Panc1 (cell line): ENCODE measurements at regions not wholly inside any gene's neighbourhood (a gene's known extent, or its start where the extent isn't known, plus 50 kb on each side); places are given as distances from the start of the nearest gene placed in this dataset.

Experiments
- ATAC-seq: fragments of 200-7000 bp; cut with Tn5 transposase; 2 replicates; pipeline ENCODE4 v1.9.1; 2020; ENCODE audit warnings: mild to moderate bottlenecking, moderate library complexity
- BruUV-seq: library from RNA; stranded (reverse); fragments of 400-500 nt; replicated peaks from 2 replicates; lab custom pipeline; 2021; lab: Mats Ljungman, UMichigan
- CTCF ChIA-PET: fragments of 300-600 bp; sonication (Branson Sonifier 250); formaldehyde crosslinking; loops from one replicate; lab custom pipeline; 2022; ENCODE audit warnings: antibody characterized with exemption; lab: Charles Lee
- POLR2A ChIA-PET: fragments of 300-600 bp; sonication (Branson Sonifier 250); formaldehyde crosslinking; loops from one replicate; lab custom pipeline; 2022; ENCODE audit warnings: antibody characterized with exemption; lab: Charles Lee
- DNase-seq: peaks from one replicate; pipeline ENCODE4 v3.0.0-alpha.2; 2010; ENCODE audit warnings: low read depth, low spot score
- H3K27ac ChIP-seq: 2 replicates; pipeline ENCODE4 v1.5.1; 2011; ENCODE audit warnings: mild to moderate bottlenecking, low read length, inconsistent platforms
- H3K27me3 ChIP-seq: fragments of 200-500 bp; sonication (Bioruptor generic); 2 replicates; pipeline ENCODE4 v1.6.0; 2014; ENCODE audit warnings: low read length, inconsistent platforms; ENCODE audit not compliant: control insufficient read depth, insufficient read depth
- H3K36me3 ChIP-seq: fragments of 200-500 bp; sonication (Bioruptor generic); 2 replicates; pipeline ENCODE4 v1.5.1; 2014; ENCODE audit warnings: inconsistent platforms, mild to moderate bottlenecking, low read length, moderate library complexity; ENCODE audit not compliant: control insufficient read depth, insufficient read depth
- H3K4me1 ChIP-seq: 2 replicates; pipeline ENCODE4 v1.5.1; 2011; ENCODE audit warnings: inconsistent platforms, mild to moderate bottlenecking, low read length, moderate library complexity; ENCODE audit not compliant: control insufficient read depth, insufficient read depth
- H3K4me3 ChIP-seq, 2 experiments: 2 replicates each; pipeline ENCODE4 v1.5.1; 2011 to 2012; ENCODE audit warnings: low read depth in 2 of 2, low read length in 2 of 2, mild to moderate bottlenecking in 2 of 2, inconsistent platforms in 1 of 2, moderate library complexity in 1 of 2
- H3K9me3 ChIP-seq: fragments of 200-500 bp; sonication (Bioruptor generic); 2 replicates; pipeline ENCODE4 v1.5.1; 2014; ENCODE audit warnings: low read depth, mild to moderate bottlenecking, inconsistent platforms, low read length, moderate library complexity; ENCODE audit not compliant: control insufficient read depth, insufficient read depth
- CTCF ChIP-seq: fragments of 450-650 bp; IDR thresholded peaks from 2 replicates; pipeline ENCODE4 v1.5.1; 2017; ENCODE audit warnings: mild to moderate bottlenecking
- POLR2AphosphoS5 ChIP-seq: IDR thresholded peaks from 2 replicates; pipeline ENCODE4 v1.6.1; 2012; ENCODE audit warnings: mild to moderate bottlenecking, low read depth, low read length, moderate library complexity
- REST ChIP-seq, 2 experiments: IDR thresholded peaks; 2 replicates each; pipeline ENCODE4 v1.6.1; 2011 to 2012; ENCODE audit warnings: low read depth in 2 of 2, control low read depth in 1 of 2, low read length in 1 of 2, mild to moderate bottlenecking in 1 of 2, moderate library complexity in 1 of 2; ENCODE audit not compliant: insufficient read depth in 1 of 2
- SIN3A ChIP-seq: IDR thresholded peaks from 2 replicates; pipeline ENCODE4 v1.6.1; 2012; ENCODE audit warnings: low read depth, mild to moderate bottlenecking, low read length, moderate library complexity, borderline replicate concordance; ENCODE audit not compliant: insufficient read depth
- TCF7L2 ChIP-seq: IDR thresholded peaks from 2 replicates; pipeline ENCODE4 v1.6.1; 2011; ENCODE audit warnings: mild to moderate bottlenecking, low read depth, low read length, inconsistent platforms
- in situ Hi-C: cut with HindIII; loops from 2 replicates; pipeline ENCODE4 v1.10.0; 2016; ENCODE audit warnings: low sequenced_read_pairs, low pct_unique_long_range_greater_than_20kb
- intact Hi-C: fragments of 100-400 bp; cut with micrococcal nuclease; formaldehyde crosslinking; loops from one replicate; pipeline ENCODE4 v1.10.0; 2022; ENCODE audit not compliant: unreplicated experiment

GRCh38 chr14:58822856-58823255 is 185.1 kb downstream of the DACT1 start:
- CTCF ChIA-PET: no interaction called here
- in situ Hi-C loops: no loop called here
- BruUV-seq: no TSS peak

GRCh38 chr14:58823312-58823711 is 185.6 kb downstream of the DACT1 start:
- no peak for DNase-seq
- intact Hi-C loops (no loop called here), in situ Hi-C loops (no loop called here)
- no peak for ATAC-seq
- Histone ChIP-seq H3K27ac (no peak overlapping the region), H3K27me3 (no peaks in the 10 kb centered on the region), H3K9me3 (no peaks in the 10 kb centered on the region), H3K4me3 (no peak overlapping the region), H3K36me3 (no peaks in the 10 kb centered on the region), H3K4me1 (no peaks in the 10 kb centered on the region)
- ChIA-PET POLR2A (no interaction called here), CTCF (no interaction called here)
- BruUV-seq: no TSS peak
- TF ChIP-seq TCF7L2: no peak
- TF ChIP-seq SIN3A: no peak
- TF ChIP-seq REST (IDR thresholded peaks at IDR 0.05; ENCODE audit: insufficient read depth in 1 of 2, low read depth in 2 of 2, low read length in 1 of 2): no peak
- no peak for TF ChIP-seq CTCF

More at GRCh38 chr14:58822856-58823255, 185.1 kb downstream of the DACT1 start:
- no peak for DNase-seq
- Histone ChIP-seq H3K4me3 (no peak overlapping the region), H3K27me3 (no peaks in the 10 kb centered on the region), H3K9me3 (no peaks in the 10 kb centered on the region), H3K36me3 (no peaks in the 10 kb centered on the region), H3K4me1 (no peaks in the 10 kb centered on the region), H3K27ac (no peak overlapping the region)
- ATAC-seq: no peak
- intact Hi-C loops: no loop called here
- TF ChIP-seq CTCF: no peak
- POLR2A ChIA-PET: no interaction called here

- POLR2A ChIA-PET: no interaction called here
- no peaks in the 10 kb centered on the region for H3K4me1 ChIP-seq
- H3K27me3 ChIP-seq: no peaks in the 10 kb centered on the region
- intact Hi-C loops: no loop called here
- no peaks in the 10 kb centered on the region for H3K36me3 ChIP-seq
- TF ChIP-seq POLR2AphosphoS5 (no peak), REST (IDR thresholded peaks at IDR 0.05; ENCODE audit: insufficient read depth in 1 of 2, low read depth in 2 of 2, low read length in 1 of 2) (no peak), TCF7L2 (no peak), SIN3A (no peak), CTCF (no peak)
- no TSS peak for BruUV-seq
- CTCF ChIA-PET: no interaction called here
- H3K9me3 ChIP-seq: no peaks in the 10 kb centered on the region
- H3K27ac ChIP-seq: no peak overlapping the region
- in situ Hi-C loops: no loop called here
- ATAC-seq (no peak), DNase-seq (no peak)
- no peak overlapping the region for H3K4me3 ChIP-seq
These were observed 186.3 kb downstream of the DACT1 start for GRCh38 chr14:58824106-58824505.
